Activated naive CD8-positive, alpha-beta T cell treated with anti-CD3 and anti-CD28 coated beads, Interleukin-2, amount 10 ng/mL, durations not matched to agents 7 days and 5 days (primary cell): ENCODE measurements at regions not wholly inside any gene's neighbourhood (a gene's known extent, or its start where the extent isn't known, plus 50 kb on each side); places are given as distances from the start of the nearest gene placed in this dataset.

ENCODE experiments used
- ATAC-seq: fragments of 150-1000 bp; cut with Tn5 transposase; one replicate; pipeline ENCODE4 v1.10.0; 2021; ENCODE audit warnings: low read depth, moderate library complexity
- POLR2A ChIA-PET: fragments of 350-600 bp; sonication (Branson Sonifier 250); formaldehyde crosslinking; loops from one replicate; lab custom pipeline; 2021; ENCODE audit warnings: antibody characterized with exemption; lab: Charles Lee
- DNase-seq: peaks from one replicate; pipeline ENCODE4 v3.0.0; 2021
- H3K27ac Mint-ChIP-seq: one replicate; pipeline ENCODE4 v1.8.0; 2022; ENCODE audit warnings: mild to moderate bottlenecking, mixed read lengths
- H3K27me3 Mint-ChIP-seq: one replicate; pipeline ENCODE4 v1.8.0; 2022; ENCODE audit warnings: mild to moderate bottlenecking, moderate library complexity, mixed read lengths
- H3K36me3 Mint-ChIP-seq: one replicate; pipeline ENCODE4 v1.8.0; 2021; ENCODE audit warnings: mild to moderate bottlenecking, mixed read lengths
- H3K4me1 Mint-ChIP-seq: one replicate; pipeline ENCODE4 v1.8.0; 2021; ENCODE audit warnings: mixed read lengths
- H3K4me3 Mint-ChIP-seq: one replicate; pipeline ENCODE4 v1.8.0; 2022; ENCODE audit warnings: mild to moderate bottlenecking, moderate library complexity, mixed read lengths
- H3K9me3 Mint-ChIP-seq: one replicate; pipeline ENCODE4 v1.8.0; 2021; ENCODE audit warnings: mixed read lengths

- H3K36me3 Mint-ChIP-seq, result no peaks in the 10 kb centered on the region
- no peak for DNase-seq
- no peak overlapping the region for H3K4me3 Mint-ChIP-seq
- H3K4me1 Mint-ChIP-seq, result no peaks in the 10 kb centered on the region
- H3K9me3 Mint-ChIP-seq, result no peaks in the 10 kb centered on the region
- no peak overlapping the region for H3K27ac Mint-ChIP-seq
- POLR2A ChIA-PET, result no interaction called here
- no peaks in the 10 kb centered on the region for H3K27me3 Mint-ChIP-seq
- ATAC-seq, result no peak
These were observed 263.2 kb downstream of the C12orf50 start for GRCh38 chr12:87766044-87766443.

GRCh38 chr12:87760943-87761342 is 268.3 kb downstream of the C12orf50 start:
- no peaks in the 10 kb centered on the region for H3K4me1 Mint-ChIP-seq
- POLR2A ChIA-PET, result no interaction called here
- no peaks in the 10 kb centered on the region for H3K36me3 Mint-ChIP-seq
- no peak for ATAC-seq
- no peak overlapping the region for H3K4me3 Mint-ChIP-seq
- peaks cover 1% of the 10 kb centered on the region for H3K9me3 Mint-ChIP-seq
- no peak overlapping the region for H3K27ac Mint-ChIP-seq
- no peak for DNase-seq
- no peaks in the 10 kb centered on the region for H3K27me3 Mint-ChIP-seq

GRCh38 chr12:87758271-87758670 is 270.9 kb downstream of the C12orf50 start:
- no peak for ATAC-seq
- no peak overlapping the region for H3K27ac Mint-ChIP-seq
- H3K4me1 Mint-ChIP-seq, result no peaks in the 10 kb centered on the region
- H3K9me3 Mint-ChIP-seq, result peaks cover 3% of the 10 kb centered on the region
- H3K36me3 Mint-ChIP-seq, result no peaks in the 10 kb centered on the region
- no peak for DNase-seq
- no peaks in the 10 kb centered on the region for H3K27me3 Mint-ChIP-seq
- H3K4me3 Mint-ChIP-seq, result no peak overlapping the region
- POLR2A ChIA-PET, result no interaction called here

- H3K36me3 Mint-ChIP-seq, result no peaks in the 10 kb centered on the region
- no peak for ATAC-seq
- no peak overlapping the region for H3K4me3 Mint-ChIP-seq
- H3K27ac Mint-ChIP-seq, result no peak overlapping the region
- no peaks in the 10 kb centered on the region for H3K4me1 Mint-ChIP-seq
- no peaks in the 10 kb centered on the region for H3K27me3 Mint-ChIP-seq
- peaks cover 3% of the 10 kb centered on the region for H3K9me3 Mint-ChIP-seq
- no peak for DNase-seq
- POLR2A ChIA-PET, result no interaction called here
These were observed 272.5 kb downstream of the C12orf50 start for GRCh38 chr12:87756721-87757120.

GRCh38 chr12:87756111-87756510 is 273.1 kb downstream of the C12orf50 start:
- H3K9me3 Mint-ChIP-seq, result peaks cover 3% of the 10 kb centered on the region
- no peaks in the 10 kb centered on the region for H3K36me3 Mint-ChIP-seq
- DNase-seq, result no peak
- H3K4me1 Mint-ChIP-seq, result no peaks in the 10 kb centered on the region
- H3K27ac Mint-ChIP-seq, result no peak overlapping the region
- no peaks in the 10 kb centered on the region for H3K27me3 Mint-ChIP-seq
- H3K4me3 Mint-ChIP-seq, result no peak overlapping the region
- no peak for ATAC-seq
- POLR2A ChIA-PET, result no interaction called here

- POLR2A ChIA-PET, result no interaction called here
- no peaks in the 10 kb centered on the region for H3K27me3 Mint-ChIP-seq
- H3K9me3 Mint-ChIP-seq, result no peaks in the 10 kb centered on the region
- H3K4me1 Mint-ChIP-seq, result no peaks in the 10 kb centered on the region
- no peaks in the 10 kb centered on the region for H3K36me3 Mint-ChIP-seq
- DNase-seq (no peak), ATAC-seq (no peak)
- no peak overlapping the region for H3K27ac Mint-ChIP-seq
- H3K4me3 Mint-ChIP-seq, result no peak overlapping the region
These were observed 300.1 kb downstream of the C12orf50 start for GRCh38 chr12:87728931-87729593.

- Mint-ChIP-seq H3K9me3 (no peaks in the 10 kb centered on the region), H3K27ac (no peak overlapping the region), H3K4me1 (no peaks in the 10 kb centered on the region), H3K27me3 (no peaks in the 10 kb centered on the region), H3K4me3 (no peak overlapping the region), H3K36me3 (no peaks in the 10 kb centered on the region)
- POLR2A ChIA-PET, result no interaction called here
- no peak for ATAC-seq
- no peak for DNase-seq
These were observed 308.2 kb downstream of the C12orf50 start for GRCh38 chr12:87720967-87721366.

GRCh38 chr12:87704374-87704773 is 324.8 kb downstream of the C12orf50 start:
- Mint-ChIP-seq H3K27me3 (no peaks in the 10 kb centered on the region), H3K4me1 (no peaks in the 10 kb centered on the region), H3K9me3 (no peaks in the 10 kb centered on the region), H3K36me3 (no peaks in the 10 kb centered on the region), H3K4me3 (no peak overlapping the region), H3K27ac (no peak overlapping the region)
- POLR2A ChIA-PET, result no interaction called here
- ATAC-seq (no peak), DNase-seq (no peak)

- Mint-ChIP-seq H3K36me3 (no peaks in the 10 kb centered on the region), H3K9me3 (peaks cover 3% of the 10 kb centered on the region), H3K27ac (no peak overlapping the region), H3K27me3 (no peaks in the 10 kb centered on the region), H3K4me3 (no peak overlapping the region), H3K4me1 (no peaks in the 10 kb centered on the region)
- POLR2A ChIA-PET, result no interaction called here
- ATAC-seq (no peak), DNase-seq (no peak)
These were observed 338.9 kb downstream of the C12orf50 start for GRCh38 chr12:87690236-87690810.

GRCh38 chr12:87689196-87689595 is 340.0 kb downstream of the C12orf50 start:
- no peaks in the 10 kb centered on the region for H3K4me1 Mint-ChIP-seq
- DNase-seq, result no peak
- POLR2A ChIA-PET, result no interaction called here
- H3K27me3 Mint-ChIP-seq, result no peaks in the 10 kb centered on the region
- no peaks in the 10 kb centered on the region for H3K36me3 Mint-ChIP-seq
- no peak overlapping the region for H3K4me3 Mint-ChIP-seq
- H3K27ac Mint-ChIP-seq, result no peak overlapping the region
- ATAC-seq, result no peak
- H3K9me3 Mint-ChIP-seq, result peaks cover 3% of the 10 kb centered on the region

GRCh38 chr12:87687362-87687761 is 341.8 kb downstream of the C12orf50 start:
- H3K9me3 Mint-ChIP-seq, result no peaks in the 10 kb centered on the region
- no peak for DNase-seq
- ATAC-seq, result no peak
- H3K27me3 Mint-ChIP-seq, result no peaks in the 10 kb centered on the region
- no peak overlapping the region for H3K4me3 Mint-ChIP-seq
- H3K36me3 Mint-ChIP-seq, result no peaks in the 10 kb centered on the region
- no peak overlapping the region for H3K27ac Mint-ChIP-seq
- no peaks in the 10 kb centered on the region for H3K4me1 Mint-ChIP-seq
- POLR2A ChIA-PET, result no interaction called here

GRCh38 chr12:87685696-87686095 is 343.5 kb downstream of the C12orf50 start:
- Mint-ChIP-seq H3K27ac (no peak overlapping the region), H3K27me3 (no peaks in the 10 kb centered on the region), H3K36me3 (no peaks in the 10 kb centered on the region), H3K4me3 (no peak overlapping the region), H3K9me3 (no peaks in the 10 kb centered on the region), H3K4me1 (no peaks in the 10 kb centered on the region)
- POLR2A ChIA-PET, result no interaction called here
- DNase-seq, result no peak
- ATAC-seq, result no peak

GRCh38 chr12:87679251-87679650 is 349.9 kb downstream of the C12orf50 start:
- peaks cover 2% of the 10 kb centered on the region for H3K9me3 Mint-ChIP-seq
- no peaks in the 10 kb centered on the region for H3K27me3 Mint-ChIP-seq
- H3K4me3 Mint-ChIP-seq, result no peak overlapping the region
- no peaks in the 10 kb centered on the region for H3K36me3 Mint-ChIP-seq
- no peak overlapping the region for H3K27ac Mint-ChIP-seq
- ATAC-seq (no peak), DNase-seq (no peak)
- no peaks in the 10 kb centered on the region for H3K4me1 Mint-ChIP-seq
- POLR2A ChIA-PET, result no interaction called here

GRCh38 chr12:87678453-87678852 is 350.7 kb downstream of the C12orf50 start:
- Mint-ChIP-seq H3K27me3 (no peaks in the 10 kb centered on the region), H3K27ac (no peak overlapping the region), H3K4me1 (no peaks in the 10 kb centered on the region), H3K36me3 (no peaks in the 10 kb centered on the region), H3K4me3 (no peak overlapping the region), H3K9me3 (peaks cover 2% of the 10 kb centered on the region)
- ATAC-seq (no peak), DNase-seq (no peak)
- POLR2A ChIA-PET, result no interaction called here
